ENCODE measurements at regions not wholly inside any gene's neighbourhood (a gene's known extent, or its start where the extent isn't known, plus 50 kb on each side); places are given as distances from the start of the nearest gene placed in this dataset.

DNA sequence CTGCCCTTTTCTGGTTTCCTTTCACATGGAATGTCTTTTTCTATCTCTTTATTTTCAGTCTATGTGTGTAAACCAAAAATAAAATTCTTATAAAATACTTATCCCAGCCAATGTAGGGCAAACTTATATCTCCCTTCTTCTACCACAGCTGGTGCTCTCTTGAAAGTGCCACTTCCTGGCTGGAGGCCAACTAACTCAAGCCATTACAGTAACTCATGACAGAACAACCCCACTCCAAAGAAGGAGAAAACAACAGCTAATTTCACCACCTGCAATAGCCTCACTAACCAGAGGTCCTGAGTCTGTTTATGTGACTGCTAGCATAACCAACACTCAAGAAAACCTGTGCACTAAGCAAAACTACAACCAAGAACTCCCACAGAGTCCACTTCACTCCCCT, 74.9 kb upstream of the DBX1 start:
- TF ChIP-seq EZH2 (IDR thresholded peaks at IDR 0.05; ENCODE audit: borderline replicate concordance, low read depth, low read length, severe bottlenecking): no peak
- TF ChIP-seq, protein P1, sequence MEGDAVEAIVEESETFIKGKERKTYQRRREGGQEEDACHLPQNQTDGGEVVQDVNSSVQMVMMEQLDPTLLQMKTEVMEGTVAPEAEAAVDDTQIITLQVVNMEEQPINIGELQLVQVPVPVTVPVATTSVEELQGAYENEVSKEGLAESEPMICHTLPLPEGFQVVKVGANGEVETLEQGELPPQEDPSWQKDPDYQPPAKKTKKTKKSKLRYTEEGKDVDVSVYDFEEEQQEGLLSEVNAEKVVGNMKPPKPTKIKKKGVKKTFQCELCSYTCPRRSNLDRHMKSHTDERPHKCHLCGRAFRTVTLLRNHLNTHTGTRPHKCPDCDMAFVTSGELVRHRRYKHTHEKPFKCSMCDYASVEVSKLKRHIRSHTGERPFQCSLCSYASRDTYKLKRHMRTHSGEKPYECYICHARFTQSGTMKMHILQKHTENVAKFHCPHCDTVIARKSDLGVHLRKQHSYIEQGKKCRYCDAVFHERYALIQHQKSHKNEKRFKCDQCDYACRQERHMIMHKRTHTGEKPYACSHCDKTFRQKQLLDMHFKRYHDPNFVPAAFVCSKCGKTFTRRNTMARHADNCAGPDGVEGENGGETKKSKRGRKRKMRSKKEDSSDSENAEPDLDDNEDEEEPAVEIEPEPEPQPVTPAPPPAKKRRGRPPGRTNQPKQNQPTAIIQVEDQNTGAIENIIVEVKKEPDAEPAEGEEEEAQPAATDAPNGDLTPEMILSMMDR (IDR thresholded peaks at IDR 0.05; ENCODE audit: borderline replicate concordance, extremely low read depth, low read length, poor library complexity, severe bottlenecking): no peak
